HepG2 (cell line): ENCODE measurements at regions not wholly inside any gene's neighbourhood (a gene's known extent, or its start where the extent isn't known, plus 50 kb on each side); places are given as distances from the start of the nearest gene placed in this dataset.

Source experiments
- KLF13 ChIP-seq: sonication (generic); formaldehyde crosslinking; IDR thresholded peaks from 2 replicates; pipeline ENCODE4 v1.4.0; 2020; ENCODE audit warnings: mild to moderate bottlenecking, missing genetic modification reagents
- KLF16 ChIP-seq, 2 experiments: sonication (generic) in 1 of 2; formaldehyde crosslinking in 1 of 2; IDR thresholded peaks; 2 replicates each; pipeline versions ENCODE4 v1.6.1 to v1.8.0; 2016 to 2023; ENCODE audit warnings: missing genetic modification reagents in 2 of 2, missing compliant biosample characterization in 1 of 2
- MBD4 ChIP-seq: IDR thresholded peaks from 2 replicates; pipeline ENCODE4 v1.6.1; 2012; ENCODE audit warnings: low read length, inconsistent platforms, borderline replicate concordance
- NFE2L2 ChIP-seq: fragments of 150-350 bp; IDR thresholded peaks from 2 replicates; pipeline ENCODE4 v1.6.1; 2014; ENCODE audit warnings: low read length
- NFKBIZ ChIP-seq: IDR thresholded peaks from 2 replicates; pipeline ENCODE4 v1.6.1; 2018; ENCODE audit warnings: missing genetic modification reagents, missing compliant biosample characterization
- RFX3 ChIP-seq: IDR thresholded peaks from 2 replicates; pipeline ENCODE4 v1.6.1; 2016; ENCODE audit warnings: missing biosample characterization, missing genetic modification reagents
- TF ChIP-seq, protein P1 (sequence below): sonication (generic); formaldehyde crosslinking; IDR thresholded peaks from 2 replicates; pipeline ENCODE4 v1.5.0; 2020; ENCODE audit warnings: mild to moderate bottlenecking, missing genetic modification reagents, borderline replicate concordance

DNA sequence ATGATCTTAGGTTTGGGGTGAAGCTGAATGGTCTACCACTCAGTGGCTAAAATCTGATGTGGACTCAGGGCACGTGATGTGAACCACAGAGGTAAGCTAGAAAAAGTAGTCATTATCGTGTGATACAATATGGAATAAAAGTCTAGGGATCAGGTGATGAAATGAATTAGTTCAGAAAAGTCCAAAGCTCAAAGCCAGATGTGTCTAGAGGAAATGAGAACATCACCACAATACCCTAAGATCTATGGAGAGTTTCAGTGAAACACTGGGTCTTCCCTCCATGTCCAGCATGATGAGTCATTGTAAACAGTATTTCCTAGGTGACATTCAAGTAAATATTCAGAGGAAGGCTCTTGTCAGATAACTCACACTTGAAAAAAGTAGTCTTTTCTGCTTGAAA lies 1257.4 kb upstream of the ZEB2 start (continued):
- TF ChIP-seq KLF16 (CRISPR knock-in tag; IDR thresholded peaks at IDR 0.05) (peak in 1 of 2 experiments; percentile 60; a peak in 1 of 4 replicates), NFKBIZ (CRISPR knock-in tag) (0 out of 2 replicates have a peak, but pooled peaks have one; percentile 42), RFX3 (CRISPR knock-in tag) (peak; percentile 44; the same call in 1 of the 2 replicates), KLF13 (no peak), MBD4 (peak; percentile 62; the same call in 1 of the 2 replicates), NFE2L2 (peak; percentile 83; the same call in 1 of the 2 replicates)
- TF ChIP-seq, protein P1, sequence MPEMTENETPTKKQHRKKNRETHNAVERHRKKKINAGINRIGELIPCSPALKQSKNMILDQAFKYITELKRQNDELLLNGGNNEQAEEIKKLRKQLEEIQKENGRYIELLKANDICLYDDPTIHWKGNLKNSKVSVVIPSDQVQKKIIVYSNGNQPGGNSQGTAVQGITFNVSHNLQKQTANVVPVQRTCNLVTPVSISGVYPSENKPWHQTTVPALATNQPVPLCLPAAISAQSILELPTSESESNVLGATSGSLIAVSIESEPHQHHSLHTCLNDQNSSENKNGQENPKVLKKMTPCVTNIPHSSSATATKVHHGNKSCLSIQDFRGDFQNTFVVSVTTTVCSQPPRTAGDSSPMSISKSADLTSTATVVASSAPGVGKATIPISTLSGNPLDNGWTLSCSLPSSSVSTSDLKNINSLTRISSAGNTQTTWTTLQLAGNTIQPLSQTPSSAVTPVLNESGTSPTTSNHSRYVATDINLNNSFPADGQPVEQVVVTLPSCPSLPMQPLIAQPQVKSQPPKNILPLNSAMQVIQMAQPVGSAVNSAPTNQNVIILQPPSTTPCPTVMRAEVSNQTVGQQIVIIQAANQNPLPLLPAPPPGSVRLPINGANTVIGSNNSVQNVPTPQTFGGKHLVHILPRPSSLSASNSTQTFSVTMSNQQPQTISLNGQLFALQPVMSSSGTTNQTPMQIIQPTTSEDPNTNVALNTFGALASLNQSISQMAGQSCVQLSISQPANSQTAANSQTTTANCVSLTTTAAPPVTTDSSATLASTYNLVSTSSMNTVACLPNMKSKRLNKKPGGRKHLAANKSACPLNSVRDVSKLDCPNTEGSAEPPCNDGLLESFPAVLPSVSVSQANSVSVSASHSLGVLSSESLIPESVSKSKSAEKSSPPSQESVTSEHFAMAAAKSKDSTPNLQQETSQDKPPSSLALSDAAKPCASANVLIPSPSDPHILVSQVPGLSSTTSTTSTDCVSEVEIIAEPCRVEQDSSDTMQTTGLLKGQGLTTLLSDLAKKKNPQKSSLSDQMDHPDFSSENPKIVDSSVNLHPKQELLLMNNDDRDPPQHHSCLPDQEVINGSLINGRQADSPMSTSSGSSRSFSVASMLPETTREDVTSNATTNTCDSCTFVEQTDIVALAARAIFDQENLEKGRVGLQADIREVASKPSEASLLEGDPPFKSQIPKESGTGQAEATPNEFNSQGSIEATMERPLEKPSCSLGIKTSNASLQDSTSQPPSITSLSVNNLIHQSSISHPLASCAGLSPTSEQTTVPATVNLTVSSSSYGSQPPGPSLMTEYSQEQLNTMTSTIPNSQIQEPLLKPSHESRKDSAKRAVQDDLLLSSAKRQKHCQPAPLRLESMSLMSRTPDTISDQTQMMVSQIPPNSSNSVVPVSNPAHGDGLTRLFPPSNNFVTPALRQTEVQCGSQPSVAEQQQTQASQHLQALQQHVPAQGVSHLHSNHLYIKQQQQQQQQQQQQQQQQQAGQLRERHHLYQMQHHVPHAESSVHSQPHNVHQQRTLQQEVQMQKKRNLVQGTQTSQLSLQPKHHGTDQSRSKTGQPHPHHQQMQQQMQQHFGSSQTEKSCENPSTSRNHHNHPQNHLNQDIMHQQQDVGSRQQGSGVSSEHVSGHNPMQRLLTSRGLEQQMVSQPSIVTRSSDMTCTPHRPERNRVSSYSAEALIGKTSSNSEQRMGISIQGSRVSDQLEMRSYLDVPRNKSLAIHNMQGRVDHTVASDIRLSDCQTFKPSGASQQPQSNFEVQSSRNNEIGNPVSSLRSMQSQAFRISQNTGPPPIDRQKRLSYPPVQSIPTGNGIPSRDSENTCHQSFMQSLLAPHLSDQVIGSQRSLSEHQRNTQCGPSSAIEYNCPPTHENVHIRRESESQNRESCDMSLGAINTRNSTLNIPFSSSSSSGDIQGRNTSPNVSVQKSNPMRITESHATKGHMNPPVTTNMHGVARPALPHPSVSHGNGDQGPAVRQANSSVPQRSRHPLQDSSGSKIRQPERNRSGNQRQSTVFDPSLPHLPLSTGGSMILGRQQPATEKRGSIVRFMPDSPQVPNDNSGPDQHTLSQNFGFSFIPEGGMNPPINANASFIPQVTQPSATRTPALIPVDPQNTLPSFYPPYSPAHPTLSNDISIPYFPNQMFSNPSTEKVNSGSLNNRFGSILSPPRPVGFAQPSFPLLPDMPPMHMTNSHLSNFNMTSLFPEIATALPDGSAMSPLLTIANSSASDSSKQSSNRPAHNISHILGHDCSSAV (CRISPR knock-in tag), result no peak
